ENCODE measurements at regions not wholly inside any gene's neighbourhood (a gene's known extent, or its start where the extent isn't known, plus 50 kb on each side); places are given as distances from the start of the nearest gene placed in this dataset.
"Not testable (repeated sequence)": the region's sequence is repeated elsewhere in the genome, so short reads cannot be mapped to it uniquely, and the experiment has no call there.

DNA sequence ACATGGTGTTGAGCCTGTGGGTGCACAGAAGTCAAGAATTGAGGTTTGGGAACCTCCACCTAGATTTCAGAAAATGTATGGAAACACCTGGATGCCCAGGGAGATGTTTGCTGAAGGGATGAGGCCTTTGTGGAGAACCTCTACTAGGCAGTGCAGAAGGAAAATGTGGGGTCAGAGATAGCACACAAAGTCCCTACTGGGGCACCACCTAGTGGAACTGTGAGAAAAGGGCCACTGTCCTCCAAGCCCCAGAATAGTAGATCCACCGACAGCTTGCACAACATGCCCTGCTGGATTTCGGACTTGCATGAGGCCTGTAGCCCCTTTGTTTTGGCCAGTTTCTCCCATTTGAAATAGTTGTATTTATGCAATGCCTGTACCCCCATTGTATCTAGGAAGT is 2027.3 kb downstream of the PCDH9 start:
- H3K9me3 ChIP-seq (ENCODE audit: control insufficient read depth in 1 of 2, low read length in 2 of 2); H3K27me3 ChIP-seq (ENCODE audit: low read depth, low read length); H3K4me1 ChIP-seq (ENCODE audit: control insufficient read depth in 1 of 2, insufficient read depth in 2 of 2, low read length in 2 of 2); H3K36me3 ChIP-seq (ENCODE audit: control insufficient read depth in 1 of 2, insufficient read depth in 2 of 2, low read length in 2 of 2); H3K27ac ChIP-seq (ENCODE audit: low read length); H3K4me3 ChIP-seq (ENCODE audit: low read depth in 1 of 2, low read length in 2 of 2): not testable (repeated sequence)

DNA sequence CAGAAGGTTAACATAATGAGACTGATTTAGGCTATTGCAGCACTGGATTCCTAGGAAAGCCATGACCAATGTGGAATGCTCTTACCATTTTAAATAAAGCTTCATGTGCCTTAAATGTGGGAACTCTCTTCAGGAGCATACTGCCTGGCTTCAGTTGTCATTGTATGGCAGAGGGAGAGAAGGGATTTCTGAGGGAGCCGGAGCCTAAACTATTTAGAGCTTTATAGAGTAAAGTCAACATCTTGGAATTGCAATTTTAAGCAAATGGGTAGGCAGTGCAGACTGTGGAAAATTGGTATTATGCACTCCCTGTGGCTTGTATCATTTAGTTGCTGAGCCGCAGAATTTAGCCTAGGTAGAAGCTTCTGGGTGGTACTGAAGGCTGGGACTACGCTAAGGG is 2041.4 kb downstream of the PCDH9 start:
- Histone ChIP-seq H3K9me3 (ENCODE audit: control insufficient read depth in 1 of 2, low read length in 2 of 2) (peaks cover 0 to 3% of the 10 kb centered on the region in 2 donors), H3K27ac (ENCODE audit: low read length) (no peak overlapping the region), H3K36me3 (ENCODE audit: control insufficient read depth in 1 of 2, insufficient read depth in 2 of 2, low read length in 2 of 2) (no peaks in the 10 kb centered on the region), H3K4me1 (ENCODE audit: control insufficient read depth in 1 of 2, insufficient read depth in 2 of 2, low read length in 2 of 2) (no peaks in the 10 kb centered on the region), H3K27me3 (ENCODE audit: low read depth, low read length) (no peaks in the 10 kb centered on the region), H3K4me3 (ENCODE audit: low read depth in 1 of 2, low read length in 2 of 2) (no peak overlapping the region)

GRCh38 chr13:65168026-65168425 is 2062.1 kb downstream of the PCDH9 start:
- Histone ChIP-seq H3K9me3 (ENCODE audit: control insufficient read depth in 1 of 2, low read length in 2 of 2) (no peaks in the 10 kb centered on the region), H3K4me1 (ENCODE audit: control insufficient read depth in 1 of 2, insufficient read depth in 2 of 2, low read length in 2 of 2) (no peaks in the 10 kb centered on the region), H3K4me3 (ENCODE audit: low read depth in 1 of 2, low read length in 2 of 2) (no peak overlapping the region), H3K36me3 (ENCODE audit: control insufficient read depth in 1 of 2, insufficient read depth in 2 of 2, low read length in 2 of 2) (no peaks in the 10 kb centered on the region), H3K27ac (ENCODE audit: low read length) (no peak overlapping the region), H3K27me3 (ENCODE audit: low read depth, low read length) (no peaks in the 10 kb centered on the region)

GRCh38 chr13:65166675-65167074 is 2063.5 kb downstream of the PCDH9 start:
- no peaks in the 10 kb centered on the region for H3K4me1 ChIP-seq (ENCODE audit: control insufficient read depth in 1 of 2, insufficient read depth in 2 of 2, low read length in 2 of 2)
- H3K27ac ChIP-seq (ENCODE audit: low read length), result no peak overlapping the region
- H3K27me3 ChIP-seq (ENCODE audit: low read depth, low read length), result no peaks in the 10 kb centered on the region
- H3K36me3 ChIP-seq (ENCODE audit: control insufficient read depth in 1 of 2, insufficient read depth in 2 of 2, low read length in 2 of 2), result no peaks in the 10 kb centered on the region
- H3K9me3 ChIP-seq (ENCODE audit: control insufficient read depth in 1 of 2, low read length in 2 of 2), result no peaks in the 10 kb centered on the region
- H3K4me3 ChIP-seq (ENCODE audit: low read depth in 1 of 2, low read length in 2 of 2), result no peak overlapping the region

DNA sequence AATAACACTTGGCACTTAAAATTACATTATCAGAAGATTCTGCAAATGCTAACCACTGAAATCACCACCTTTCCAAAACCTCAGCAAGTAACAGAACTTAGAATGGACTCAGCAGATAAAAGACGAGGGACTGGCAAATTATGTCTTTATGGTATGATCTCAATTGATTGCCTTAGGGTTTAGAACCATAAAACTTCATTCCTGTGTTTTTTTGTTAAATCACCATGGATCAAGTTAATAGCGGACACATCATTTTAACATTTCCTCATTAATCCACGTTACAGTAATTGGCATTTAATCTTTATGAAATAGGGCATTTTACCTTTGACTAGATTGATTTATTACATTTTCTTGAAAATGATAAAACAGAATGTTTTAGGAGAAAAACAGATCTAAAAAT is 2070.3 kb downstream of the PCDH9 start:
- Histone ChIP-seq H3K9me3 (ENCODE audit: control insufficient read depth in 1 of 2, low read length in 2 of 2) (no peaks in the 10 kb centered on the region), H3K27me3 (ENCODE audit: low read depth, low read length) (no peaks in the 10 kb centered on the region), H3K4me3 (ENCODE audit: low read depth in 1 of 2, low read length in 2 of 2) (no peak overlapping the region), H3K4me1 (ENCODE audit: control insufficient read depth in 1 of 2, insufficient read depth in 2 of 2, low read length in 2 of 2) (no peaks in the 10 kb centered on the region), H3K27ac (ENCODE audit: low read length) (no peak overlapping the region), H3K36me3 (ENCODE audit: control insufficient read depth in 1 of 2, insufficient read depth in 2 of 2, low read length in 2 of 2) (no peaks in the 10 kb centered on the region)

DNA sequence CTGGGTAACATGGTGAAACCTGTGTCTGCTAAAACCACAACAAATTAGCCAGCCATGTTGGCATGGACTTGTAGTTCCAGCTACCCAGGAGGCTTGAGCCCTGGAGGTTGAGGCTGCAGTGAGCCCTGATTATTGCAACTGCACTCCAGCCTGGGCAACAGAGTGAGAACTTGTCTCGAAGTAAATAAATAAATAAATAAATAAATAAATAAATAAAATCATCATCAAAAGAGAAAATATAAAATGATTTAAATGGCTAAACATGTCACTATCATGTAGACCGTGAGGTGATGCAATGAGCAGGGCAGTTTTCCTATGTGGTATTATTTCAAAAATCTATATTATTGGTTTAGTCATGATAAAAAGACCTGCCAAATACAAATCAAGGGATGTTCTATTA is 2074.3 kb downstream of the PCDH9 start:
- Histone ChIP-seq H3K9me3 (ENCODE audit: control insufficient read depth in 1 of 2, low read length in 2 of 2) (no peaks in the 10 kb centered on the region), H3K36me3 (ENCODE audit: control insufficient read depth in 1 of 2, insufficient read depth in 2 of 2, low read length in 2 of 2) (no peaks in the 10 kb centered on the region), H3K4me3 (ENCODE audit: low read depth in 1 of 2, low read length in 2 of 2) (no peak overlapping the region), H3K27me3 (ENCODE audit: low read depth, low read length) (no peaks in the 10 kb centered on the region), H3K4me1 (ENCODE audit: control insufficient read depth in 1 of 2, insufficient read depth in 2 of 2, low read length in 2 of 2) (no peaks in the 10 kb centered on the region), H3K27ac (ENCODE audit: low read length) (no peak overlapping the region)

DNA sequence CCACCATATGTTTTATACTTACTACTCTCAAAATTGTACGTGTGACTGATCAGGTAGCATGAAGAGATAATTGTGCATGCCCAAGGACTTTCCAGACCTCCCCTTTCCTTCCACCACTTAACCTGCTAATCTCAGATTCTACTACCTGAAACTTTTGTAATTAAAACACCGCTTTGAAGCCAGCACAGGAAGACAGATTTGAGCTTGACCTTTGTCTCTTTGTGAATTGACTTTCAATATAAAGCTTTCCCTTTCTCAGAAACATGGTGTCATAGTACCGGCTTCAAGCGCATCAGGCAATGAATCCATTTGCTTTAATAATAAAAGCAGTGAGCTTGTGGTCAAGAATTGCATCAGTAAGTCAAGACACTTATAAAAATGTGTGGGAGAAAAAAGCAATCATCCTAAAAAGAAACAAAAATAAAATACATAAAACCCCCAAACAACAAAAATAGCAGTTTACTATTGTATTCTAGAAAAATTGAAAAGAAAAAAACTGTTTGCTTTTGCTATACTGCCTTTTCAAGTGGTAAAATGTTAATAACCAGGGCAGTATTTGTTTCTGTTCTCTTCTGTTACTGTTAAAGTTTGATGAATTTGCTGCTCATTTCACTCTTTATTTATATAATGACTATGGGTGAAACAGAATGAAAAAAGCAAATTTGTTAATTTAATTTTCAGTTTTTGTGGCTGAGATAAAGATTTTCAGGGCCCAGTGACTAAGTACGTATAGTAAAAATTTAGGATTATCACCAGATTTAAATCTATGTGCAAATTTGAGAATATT is 2075.3 kb downstream of the PCDH9 start:
- Histone ChIP-seq H3K36me3 (ENCODE audit: control insufficient read depth in 1 of 2, insufficient read depth in 2 of 2, low read length in 2 of 2) (no peaks in the 10 kb centered on the region), H3K4me3 (ENCODE audit: low read depth in 1 of 2, low read length in 2 of 2) (no peak overlapping the region), H3K27ac (ENCODE audit: low read length) (no peak overlapping the region), H3K9me3 (ENCODE audit: control insufficient read depth in 1 of 2, low read length in 2 of 2) (no peaks in the 10 kb centered on the region), H3K4me1 (ENCODE audit: control insufficient read depth in 1 of 2, insufficient read depth in 2 of 2, low read length in 2 of 2) (no peaks in the 10 kb centered on the region), H3K27me3 (ENCODE audit: low read depth, low read length) (no peaks in the 10 kb centered on the region)

DNA sequence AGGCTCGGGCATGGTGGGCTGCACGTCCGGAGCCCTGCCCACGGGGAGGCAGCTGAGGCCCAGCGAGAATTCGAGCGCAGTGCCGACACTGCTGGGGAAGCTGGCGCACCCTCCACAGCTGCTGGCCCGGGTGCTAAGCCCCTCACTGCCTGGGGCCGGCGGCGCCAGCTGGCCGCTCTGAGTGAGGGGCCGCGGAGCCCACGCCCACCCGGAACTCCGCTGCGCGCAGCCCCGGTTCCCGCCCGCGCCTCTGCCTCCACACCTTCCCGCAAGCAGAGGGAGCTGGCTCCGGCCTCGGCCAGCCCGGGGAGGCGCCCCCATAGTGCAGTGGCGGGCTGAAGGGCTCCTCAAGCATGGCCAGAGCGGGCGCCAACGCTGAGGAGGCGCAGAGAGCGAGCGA is 2080.4 kb downstream of the PCDH9 start:
- Histone ChIP-seq H3K27ac (ENCODE audit: low read length) (no peak overlapping the region), H3K4me1 (ENCODE audit: control insufficient read depth in 1 of 2, insufficient read depth in 2 of 2, low read length in 2 of 2) (no peaks in the 10 kb centered on the region), H3K27me3 (ENCODE audit: low read depth, low read length) (no peaks in the 10 kb centered on the region), H3K9me3 (ENCODE audit: control insufficient read depth in 1 of 2, low read length in 2 of 2) (no peaks in the 10 kb centered on the region), H3K4me3 (ENCODE audit: low read depth in 1 of 2, low read length in 2 of 2) (no peak overlapping the region), H3K36me3 (ENCODE audit: control insufficient read depth in 1 of 2, insufficient read depth in 2 of 2, low read length in 2 of 2) (no peaks in the 10 kb centered on the region)

DNA sequence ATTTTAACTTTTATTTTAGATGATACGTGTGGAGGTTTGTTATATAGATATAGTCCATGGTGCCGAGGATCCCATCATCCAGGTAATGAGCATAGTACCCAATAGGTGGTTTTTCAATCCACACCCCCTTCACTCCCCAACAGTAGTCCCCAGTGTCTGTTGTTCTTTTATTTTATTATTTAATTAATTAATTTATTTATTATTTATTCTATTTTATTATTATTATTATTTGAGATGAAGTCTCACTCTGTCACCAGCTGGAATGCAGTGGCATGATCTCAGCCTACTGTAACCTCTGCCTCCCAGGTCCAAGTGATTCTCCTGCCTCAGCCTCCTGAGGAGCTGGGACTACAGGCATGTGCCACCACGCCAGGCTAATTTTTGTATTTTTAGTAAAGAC is 2086.2 kb downstream of the PCDH9 start:
- H3K36me3 ChIP-seq (ENCODE audit: control insufficient read depth in 1 of 2, insufficient read depth in 2 of 2, low read length in 2 of 2), result no peaks in the 10 kb centered on the region

GRCh38 chr13:65133094-65133493 is 2097.0 kb downstream of the PCDH9 start:
- Histone ChIP-seq H3K27ac (ENCODE audit: low read length) (no peak overlapping the region), H3K9me3 (ENCODE audit: control insufficient read depth in 1 of 2, low read length in 2 of 2) (no peaks in the 10 kb centered on the region), H3K27me3 (ENCODE audit: low read depth, low read length) (no peaks in the 10 kb centered on the region), H3K4me1 (ENCODE audit: control insufficient read depth in 1 of 2, insufficient read depth in 2 of 2, low read length in 2 of 2) (no peaks in the 10 kb centered on the region), H3K36me3 (ENCODE audit: control insufficient read depth in 1 of 2, insufficient read depth in 2 of 2, low read length in 2 of 2) (no peaks in the 10 kb centered on the region), H3K4me3 (ENCODE audit: low read depth in 1 of 2, low read length in 2 of 2) (no peak overlapping the region)

More for the DNA sequence above, 2086.2 kb downstream of the PCDH9 start:
- no peak overlapping the region for H3K27ac ChIP-seq (ENCODE audit: low read length)
- no peaks in the 10 kb centered on the region for H3K9me3 ChIP-seq (ENCODE audit: control insufficient read depth in 1 of 2, low read length in 2 of 2)
- no peaks in the 10 kb centered on the region for H3K27me3 ChIP-seq (ENCODE audit: low read depth, low read length)
- no peak overlapping the region for H3K4me3 ChIP-seq (ENCODE audit: low read depth in 1 of 2, low read length in 2 of 2)
- no peaks in the 10 kb centered on the region for H3K4me1 ChIP-seq (ENCODE audit: control insufficient read depth in 1 of 2, insufficient read depth in 2 of 2, low read length in 2 of 2)

GRCh38 chr13:65125236-65125635 is 2104.9 kb downstream of the PCDH9 start:
- no peak overlapping the region for H3K4me3 ChIP-seq (ENCODE audit: low read depth in 1 of 2, low read length in 2 of 2)
- H3K27ac ChIP-seq (ENCODE audit: low read length), result no peak overlapping the region
- no peaks in the 10 kb centered on the region for H3K4me1 ChIP-seq (ENCODE audit: control insufficient read depth in 1 of 2, insufficient read depth in 2 of 2, low read length in 2 of 2)
- H3K9me3 ChIP-seq (ENCODE audit: control insufficient read depth in 1 of 2, low read length in 2 of 2), result peaks cover 0 to 3% of the 10 kb centered on the region in 2 donors
- H3K27me3 ChIP-seq (ENCODE audit: low read depth, low read length), result no peaks in the 10 kb centered on the region
- no peaks in the 10 kb centered on the region for H3K36me3 ChIP-seq (ENCODE audit: control insufficient read depth in 1 of 2, insufficient read depth in 2 of 2, low read length in 2 of 2)

DNA sequence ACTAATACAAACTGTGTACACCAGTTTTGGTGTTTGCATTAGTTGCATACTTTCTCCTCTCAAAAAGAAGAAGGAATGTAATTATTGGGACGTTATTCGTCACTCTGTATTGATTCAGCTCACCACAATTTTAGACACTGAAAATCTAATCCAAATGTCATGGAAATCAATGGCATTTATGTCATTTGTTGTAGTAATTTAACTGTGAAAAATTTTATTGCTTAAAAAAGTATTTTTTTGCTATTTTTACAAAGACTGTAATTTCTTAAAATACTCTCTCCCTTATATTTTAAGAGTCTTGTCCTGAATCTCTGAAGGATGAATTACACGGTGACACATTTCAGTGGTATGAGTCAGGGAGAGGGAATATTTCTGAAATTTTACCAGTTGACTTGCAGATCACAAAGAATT is 2117.6 kb downstream of the PCDH9 start:
- Histone ChIP-seq H3K9me3 (ENCODE audit: control insufficient read depth in 1 of 2, low read length in 2 of 2) (no peaks in the 10 kb centered on the region), H3K27me3 (ENCODE audit: low read depth, low read length) (no peaks in the 10 kb centered on the region), H3K4me3 (ENCODE audit: low read depth in 1 of 2, low read length in 2 of 2) (no peak overlapping the region), H3K27ac (ENCODE audit: low read length) (no peak overlapping the region), H3K4me1 (ENCODE audit: control insufficient read depth in 1 of 2, insufficient read depth in 2 of 2, low read length in 2 of 2) (no peaks in the 10 kb centered on the region), H3K36me3 (ENCODE audit: control insufficient read depth in 1 of 2, insufficient read depth in 2 of 2, low read length in 2 of 2) (no peaks in the 10 kb centered on the region)

Data from muscle layer of duodenum (tissue), 2 donors.